GM12878 (cell line): ENCODE measurements at regions not wholly inside any gene's neighbourhood (a gene's known extent, or its start where the extent isn't known, plus 50 kb on each side); places are given as distances from the start of the nearest gene placed in this dataset.

Experiments
- NR2F1 ChIP-seq: fragments of 450-650 bp; conservative IDR thresholded peaks from 2 replicates; pipeline ENCODE4 v1.6.1; 2017; ENCODE audit warnings: mild to moderate bottlenecking
- TF ChIP-seq, protein P1 (sequence below), 3 experiments: IDR thresholded peaks in 2 of 3; conservative IDR thresholded peaks in 1 of 3; 2 replicates each; pipeline ENCODE4 v1.5.1; 2011; ENCODE audit warnings: low read depth in 3 of 3, low read length in 3 of 3, mild to moderate bottlenecking in 3 of 3, control low read depth in 2 of 3, moderate library complexity in 2 of 3, inconsistent platforms in 1 of 3, mixed read lengths in 1 of 3; ENCODE audit not compliant: control insufficient read depth in 2 of 3, insufficient read depth in 1 of 3; ENCODE audit errors: extremely low read depth in 1 of 3

DNA sequence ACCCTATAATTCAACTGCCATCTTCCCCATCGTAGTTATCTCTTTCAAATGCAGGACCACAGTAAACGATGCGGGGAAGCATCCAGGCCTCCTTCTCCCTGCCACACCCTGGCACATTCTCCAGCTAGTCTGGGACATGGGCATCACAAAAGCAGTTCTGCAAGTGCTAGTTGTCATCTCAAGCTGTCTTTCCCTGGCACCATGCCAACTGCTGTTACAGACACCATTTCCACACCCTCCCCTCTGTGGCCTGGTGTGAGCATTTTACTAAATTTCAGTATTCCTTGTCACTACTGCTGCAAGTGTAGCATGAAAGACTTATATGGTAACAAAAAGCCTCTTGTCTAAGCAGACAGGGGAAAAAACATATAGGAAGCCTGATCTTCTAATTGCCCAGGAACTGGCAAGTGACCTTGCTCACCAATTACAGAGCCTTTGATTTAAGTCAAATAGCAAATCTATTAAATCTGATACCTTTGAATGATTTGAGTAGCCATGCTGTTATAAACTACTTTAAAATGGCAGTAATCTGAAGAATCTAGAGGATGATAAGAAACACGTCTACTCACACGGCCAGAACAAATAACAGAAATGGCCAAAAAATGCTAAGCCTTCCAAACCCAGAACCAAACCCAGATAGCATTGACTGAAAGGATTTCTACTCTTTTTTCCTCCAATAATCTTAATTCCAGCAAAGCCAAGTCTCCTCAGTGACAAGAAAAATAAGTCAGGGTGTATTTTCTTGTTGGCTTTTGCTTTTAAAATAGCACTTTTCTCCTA, 179.0 kb downstream of the NUFIP1 start:
- TF ChIP-seq, protein P1, sequence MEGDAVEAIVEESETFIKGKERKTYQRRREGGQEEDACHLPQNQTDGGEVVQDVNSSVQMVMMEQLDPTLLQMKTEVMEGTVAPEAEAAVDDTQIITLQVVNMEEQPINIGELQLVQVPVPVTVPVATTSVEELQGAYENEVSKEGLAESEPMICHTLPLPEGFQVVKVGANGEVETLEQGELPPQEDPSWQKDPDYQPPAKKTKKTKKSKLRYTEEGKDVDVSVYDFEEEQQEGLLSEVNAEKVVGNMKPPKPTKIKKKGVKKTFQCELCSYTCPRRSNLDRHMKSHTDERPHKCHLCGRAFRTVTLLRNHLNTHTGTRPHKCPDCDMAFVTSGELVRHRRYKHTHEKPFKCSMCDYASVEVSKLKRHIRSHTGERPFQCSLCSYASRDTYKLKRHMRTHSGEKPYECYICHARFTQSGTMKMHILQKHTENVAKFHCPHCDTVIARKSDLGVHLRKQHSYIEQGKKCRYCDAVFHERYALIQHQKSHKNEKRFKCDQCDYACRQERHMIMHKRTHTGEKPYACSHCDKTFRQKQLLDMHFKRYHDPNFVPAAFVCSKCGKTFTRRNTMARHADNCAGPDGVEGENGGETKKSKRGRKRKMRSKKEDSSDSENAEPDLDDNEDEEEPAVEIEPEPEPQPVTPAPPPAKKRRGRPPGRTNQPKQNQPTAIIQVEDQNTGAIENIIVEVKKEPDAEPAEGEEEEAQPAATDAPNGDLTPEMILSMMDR (IDR thresholded peaks at IDR 0.05 in 2 of 3, conservative IDR thresholded peaks at IDR 0.05 in 1 of 3; ENCODE audit: control insufficient read depth in 2 of 3, extremely low read depth in 1 of 3, insufficient read depth in 1 of 3, low read depth in 3 of 3, low read length in 3 of 3) = no peak
- no peak for TF ChIP-seq NR2F1
